NCI-H748 (cell line): ENCODE measurements at regions not wholly inside any gene's neighbourhood (a gene's known extent, or its start where the extent isn't known, plus 50 kb on each side); places are given as distances from the start of the nearest gene placed in this dataset.
"Not testable (repeated sequence)": the region's sequence is repeated elsewhere in the genome, so short reads cannot be mapped to it uniquely, and the experiment has no call there.

Experiments
- DNase-seq: peaks from one replicate; lab custom pipeline; 2025; ENCODE audit not compliant: unreplicated experiment; lab: John Stamatoyannopoulos, UW

DNA sequence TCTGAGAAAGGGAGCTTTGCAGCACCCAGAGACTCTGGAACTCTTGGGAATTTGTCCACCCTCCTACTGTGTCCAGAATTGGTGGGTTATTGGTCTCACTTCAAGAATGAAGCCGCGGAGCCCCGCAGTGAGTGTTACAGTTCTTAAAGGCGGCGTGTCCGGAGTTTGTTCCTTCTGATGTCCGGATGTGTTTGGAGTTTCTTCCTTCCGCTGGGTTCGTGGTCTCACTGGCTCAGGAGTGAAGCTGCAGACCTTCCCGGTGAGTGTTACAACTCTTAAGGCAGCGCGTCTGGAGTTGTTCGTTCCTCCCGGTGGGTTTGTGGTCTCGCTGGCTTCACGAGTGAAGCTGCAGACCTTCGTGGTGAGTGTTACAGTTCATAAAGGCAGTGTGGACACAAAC is 824.7 kb downstream of the LRRTM4 start:
- not testable (repeated sequence) for DNase-seq

DNA sequence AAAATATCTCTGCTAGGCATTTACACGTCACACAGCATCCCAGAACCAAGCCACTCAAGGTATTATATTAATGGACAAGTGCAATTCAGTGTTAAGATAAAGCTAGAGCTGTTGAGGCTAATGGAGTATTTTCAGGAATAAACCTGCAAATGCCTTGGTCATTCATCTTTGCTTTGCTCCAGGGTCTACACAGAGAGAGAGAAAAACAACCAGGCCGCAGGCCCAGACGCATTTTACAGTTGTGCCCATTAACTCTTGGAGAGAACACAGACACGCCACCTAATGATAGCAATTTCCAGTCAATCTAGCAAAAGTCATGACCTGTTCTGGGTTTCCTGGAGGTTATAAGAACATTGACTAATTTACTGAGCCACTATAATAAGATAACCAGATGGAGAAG is 829.3 kb downstream of the LRRTM4 start:
- peak; percentile 6 for DNase-seq

DNA sequence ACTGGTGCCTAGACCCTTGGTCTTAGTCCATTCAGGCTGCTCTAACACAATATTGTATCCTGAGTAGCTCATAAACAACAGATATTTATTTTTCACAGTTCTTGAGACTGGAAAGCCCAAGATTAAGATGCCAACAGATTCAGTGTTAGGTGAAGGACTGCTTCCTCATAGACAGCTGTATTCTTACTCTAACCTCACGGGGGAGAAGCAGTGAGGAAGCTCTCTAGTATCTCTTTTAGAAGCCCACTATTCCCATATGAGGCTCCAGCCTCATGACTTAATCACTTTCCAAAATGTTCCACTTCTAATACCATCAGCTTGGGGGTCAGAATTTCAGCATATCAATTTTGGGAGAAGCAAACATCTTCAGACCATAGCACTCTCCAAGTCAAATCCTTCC is 833.4 kb downstream of the LRRTM4 start:
- DNase-seq, result no peak

DNA sequence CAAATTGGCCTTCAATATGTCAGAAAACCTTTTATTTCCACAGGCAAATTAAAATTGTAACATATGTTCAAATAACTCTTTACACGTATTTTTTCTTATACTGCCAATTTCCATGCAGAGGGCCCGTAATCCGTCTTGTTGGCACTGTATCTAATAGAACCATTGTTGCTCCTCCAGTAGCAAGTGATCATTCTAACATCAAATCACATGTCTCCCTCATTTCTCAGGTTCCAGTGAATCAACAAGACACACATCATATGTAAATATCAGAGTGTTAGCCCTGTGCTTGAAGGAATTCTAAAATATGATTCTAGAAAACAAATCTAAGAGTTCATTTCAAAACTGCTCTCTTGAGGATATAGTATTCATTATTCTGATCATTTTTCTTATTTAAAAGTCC is 834.3 kb downstream of the LRRTM4 start:
- no peak for DNase-seq

DNA sequence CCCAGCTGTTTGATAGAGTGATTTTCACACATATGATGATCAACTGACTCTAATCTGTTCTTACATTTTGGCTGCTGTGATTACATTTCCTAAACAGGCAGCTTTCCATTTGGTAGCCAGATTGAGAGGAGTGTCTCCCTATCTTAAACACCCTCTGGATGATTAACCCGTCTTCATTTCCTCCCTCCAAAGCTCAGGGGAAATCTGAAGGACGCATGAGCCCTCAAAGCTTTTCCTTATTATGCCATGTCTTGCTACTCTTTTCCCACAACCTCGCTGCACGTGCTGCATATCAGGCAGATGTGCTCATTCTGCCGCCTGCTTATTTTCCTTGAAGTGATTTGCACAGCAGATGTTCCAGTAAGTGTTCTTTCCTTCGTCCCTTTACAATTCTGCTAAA is 837.4 kb downstream of the LRRTM4 start:
- no peak for DNase-seq

DNA sequence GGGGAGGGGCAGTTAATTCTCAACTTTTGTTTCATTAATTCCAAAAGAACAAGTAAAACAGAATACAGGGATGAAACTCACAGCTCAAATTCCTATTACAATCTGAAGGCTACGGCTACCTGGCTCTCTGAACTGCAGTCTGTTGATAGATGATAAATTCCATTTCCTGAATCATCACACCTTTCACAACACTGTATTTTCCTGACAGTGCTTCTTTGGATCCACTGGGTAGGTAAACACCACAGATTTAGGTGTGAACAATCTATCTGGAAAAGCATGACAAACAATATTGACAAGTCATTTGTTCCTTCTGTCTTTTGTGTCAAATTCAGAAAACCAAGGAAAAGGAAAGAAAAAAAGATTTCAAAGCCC is 843.2 kb downstream of the LRRTM4 start:
- no peak for DNase-seq

DNA sequence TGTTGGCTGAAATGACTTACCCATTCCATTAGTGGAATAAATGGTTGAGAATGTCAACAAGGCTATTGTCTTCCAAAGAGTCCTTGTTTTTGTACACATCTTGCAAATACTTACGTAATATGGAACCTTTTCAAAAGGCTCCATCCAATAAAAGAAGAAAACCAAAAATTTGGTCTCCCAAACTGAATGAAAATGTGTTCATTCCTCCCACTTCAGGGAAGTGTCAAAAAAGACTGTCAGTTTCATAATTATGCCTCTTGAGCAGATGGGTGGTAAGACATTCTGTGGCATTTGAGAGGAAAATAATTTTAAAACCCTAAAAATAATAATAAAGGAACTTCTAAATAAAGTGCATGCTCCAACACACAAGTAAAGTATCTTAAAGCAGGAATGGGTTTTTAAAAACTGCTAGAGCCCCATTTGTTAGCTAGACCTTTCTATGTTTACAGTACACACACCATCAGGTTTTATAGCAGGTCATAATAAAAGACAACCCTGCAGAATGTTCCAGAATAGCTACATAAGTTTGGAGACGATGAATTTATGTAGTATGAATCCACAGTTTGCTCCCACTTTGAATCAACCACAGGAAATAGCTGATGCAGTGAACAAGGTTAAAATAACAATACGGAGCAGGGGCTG is 843.7 kb downstream of the LRRTM4 start:
- DNase-seq, result no peak

DNA sequence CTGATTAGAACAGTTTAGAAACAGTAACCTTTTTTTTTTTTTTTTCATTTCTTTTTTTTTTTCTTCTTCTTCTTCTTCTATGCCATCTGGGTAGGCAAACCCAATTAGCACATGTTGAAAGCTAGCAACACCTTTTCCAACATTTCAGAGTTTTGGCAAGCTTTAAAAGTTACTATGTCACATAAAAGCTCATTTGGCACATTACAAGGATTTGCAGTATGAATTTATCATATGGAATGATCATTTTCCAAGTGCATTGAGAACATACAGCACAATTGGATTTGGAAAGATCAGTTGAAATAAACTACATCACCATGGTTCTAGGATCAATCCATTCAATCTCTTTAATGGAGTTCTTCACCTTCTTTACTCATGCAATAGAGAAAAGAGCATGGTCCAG is 847.0 kb downstream of the LRRTM4 start:
- no peak for DNase-seq

DNA sequence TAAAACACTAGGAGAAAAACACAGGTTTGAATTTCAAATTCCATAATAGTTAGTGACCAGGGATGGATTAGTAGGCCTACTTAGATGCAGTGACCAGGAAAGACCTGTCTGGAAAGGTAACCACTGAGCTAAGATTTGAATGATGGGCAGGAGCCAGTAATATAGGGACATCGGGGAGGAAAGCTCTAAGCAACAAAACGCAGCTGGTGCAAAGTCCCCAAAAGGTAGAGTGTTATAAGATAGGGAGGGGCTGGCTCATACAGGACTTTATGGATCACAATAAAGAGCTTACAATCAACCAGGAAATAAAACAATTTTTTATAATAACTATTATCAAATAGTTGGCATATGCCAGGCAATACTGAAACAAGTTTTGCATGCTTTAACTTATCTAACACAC is 849.4 kb downstream of the LRRTM4 start:
- DNase-seq, result no peak

DNA sequence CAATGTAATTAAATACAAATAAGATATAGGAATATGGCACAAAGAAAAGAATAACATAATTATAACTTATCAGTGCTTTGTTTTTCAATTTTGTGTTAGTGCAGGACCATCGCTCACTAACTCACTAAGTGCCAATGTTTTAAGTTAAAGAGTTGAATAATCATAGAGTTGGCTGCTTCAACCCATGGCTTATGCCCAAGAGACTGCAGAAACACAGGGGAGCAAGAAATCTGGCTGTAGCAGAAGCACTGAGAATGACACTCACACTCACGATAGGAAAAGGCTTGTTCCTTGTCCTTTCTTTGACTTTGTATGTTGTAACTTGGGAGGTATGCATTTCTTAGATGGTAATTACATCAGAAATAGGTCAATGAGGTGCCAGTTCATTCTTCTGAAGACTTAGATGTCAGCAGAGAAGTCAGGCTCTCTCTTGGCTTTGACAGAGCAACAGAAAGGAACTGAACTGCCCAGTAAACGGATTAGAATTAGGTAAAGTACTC is 852.2 kb downstream of the LRRTM4 start:
- DNase-seq, result no peak

DNA sequence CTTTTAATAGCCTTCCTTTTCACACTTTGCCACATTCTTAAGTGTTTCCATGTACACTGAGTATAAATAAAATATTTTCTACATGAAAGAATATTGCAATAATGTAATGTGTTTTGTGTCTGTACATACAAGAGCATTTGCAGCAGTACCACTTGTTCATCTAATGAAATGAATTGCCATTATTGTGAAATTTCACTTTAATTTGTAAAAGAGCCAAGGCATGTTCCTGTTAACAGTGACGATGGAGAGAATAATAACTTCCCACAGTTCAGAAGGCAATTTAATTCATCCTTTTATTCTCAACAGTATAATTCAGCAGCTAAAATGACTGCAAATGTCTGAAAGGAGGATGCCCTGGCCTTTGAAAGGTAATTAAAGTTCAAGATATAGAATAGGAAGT is 853.9 kb downstream of the LRRTM4 start:
- DNase-seq, result no peak

DNA sequence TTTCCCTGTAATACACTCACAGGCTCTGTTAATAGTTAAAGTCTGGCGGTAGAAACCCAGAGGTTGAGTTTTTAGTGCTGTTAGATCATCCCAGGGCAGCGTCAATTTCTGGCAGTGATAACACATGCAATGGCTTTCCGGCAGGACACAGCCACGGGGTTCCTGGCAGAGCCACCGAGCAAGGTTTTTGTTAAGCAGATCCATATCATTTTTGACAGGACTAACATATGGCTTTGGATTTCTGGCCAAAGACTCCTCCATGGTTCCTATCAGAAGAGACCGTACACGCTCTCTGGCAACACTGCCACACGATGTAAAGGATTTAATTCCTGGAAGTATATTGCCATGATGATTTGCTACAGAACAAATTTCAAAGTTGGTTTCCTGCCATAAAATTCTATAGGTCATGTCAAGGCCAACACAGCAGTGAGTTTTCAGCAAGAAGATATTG is 854.3 kb downstream of the LRRTM4 start:
- no peak for DNase-seq

DNA sequence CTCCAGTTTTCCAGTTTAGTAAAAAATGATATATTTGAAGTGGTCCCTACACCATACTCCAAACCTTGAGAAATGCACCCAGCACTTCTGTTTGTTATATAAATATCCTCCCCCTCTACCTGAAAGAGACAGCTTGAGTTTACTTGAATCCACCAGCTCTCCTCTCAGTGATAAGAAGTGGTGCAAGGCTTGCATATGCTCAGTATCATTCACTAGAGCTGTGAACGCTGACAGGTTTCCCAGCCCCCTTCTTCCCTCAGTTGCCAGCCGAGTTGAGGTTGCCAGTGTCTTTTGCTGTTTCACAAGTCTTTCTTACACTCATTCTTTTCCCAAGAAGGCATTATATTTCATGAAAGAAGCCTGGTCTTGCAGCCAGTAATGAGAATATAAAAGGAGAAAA is 880.0 kb downstream of the LRRTM4 start:
- DNase-seq, result no peak

DNA sequence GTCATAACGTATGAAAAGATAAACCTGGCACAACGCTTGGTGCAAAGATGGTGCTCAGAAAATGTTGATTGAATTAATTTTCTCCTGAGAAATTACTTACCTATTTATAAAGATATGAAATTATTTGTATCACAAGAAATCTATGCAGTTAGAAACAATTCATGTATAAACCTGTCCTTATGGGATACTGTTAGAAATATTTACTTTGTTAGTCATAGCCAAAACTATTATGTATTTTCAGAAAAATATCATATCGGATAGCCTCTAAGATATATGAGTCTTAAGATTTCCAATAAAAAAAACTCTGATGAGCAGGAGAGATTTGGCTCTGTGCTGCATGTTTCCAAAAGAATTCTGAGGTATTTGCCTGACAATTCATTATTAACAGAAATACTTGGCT is 880.7 kb downstream of the LRRTM4 start:
- DNase-seq, result no peak

DNA sequence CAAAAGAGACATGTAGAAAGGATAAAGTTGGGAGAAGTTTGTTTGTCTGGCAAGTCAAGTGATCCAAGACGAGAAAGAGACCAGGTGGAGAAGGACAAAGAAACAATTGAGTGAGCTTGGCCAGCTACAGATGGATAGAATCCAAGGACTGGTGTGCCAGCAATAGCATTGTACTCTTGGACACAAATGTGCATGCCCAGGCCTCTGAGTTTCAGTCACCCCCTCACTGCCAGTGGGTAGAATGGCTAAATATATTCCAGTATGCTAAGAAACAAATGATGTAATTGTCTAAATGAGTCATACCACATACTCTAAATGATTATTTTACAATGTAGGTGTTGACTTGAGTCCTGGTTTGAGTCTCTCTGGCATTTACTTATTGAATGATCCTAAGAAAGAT is 881.3 kb downstream of the LRRTM4 start:
- no peak for DNase-seq

DNA sequence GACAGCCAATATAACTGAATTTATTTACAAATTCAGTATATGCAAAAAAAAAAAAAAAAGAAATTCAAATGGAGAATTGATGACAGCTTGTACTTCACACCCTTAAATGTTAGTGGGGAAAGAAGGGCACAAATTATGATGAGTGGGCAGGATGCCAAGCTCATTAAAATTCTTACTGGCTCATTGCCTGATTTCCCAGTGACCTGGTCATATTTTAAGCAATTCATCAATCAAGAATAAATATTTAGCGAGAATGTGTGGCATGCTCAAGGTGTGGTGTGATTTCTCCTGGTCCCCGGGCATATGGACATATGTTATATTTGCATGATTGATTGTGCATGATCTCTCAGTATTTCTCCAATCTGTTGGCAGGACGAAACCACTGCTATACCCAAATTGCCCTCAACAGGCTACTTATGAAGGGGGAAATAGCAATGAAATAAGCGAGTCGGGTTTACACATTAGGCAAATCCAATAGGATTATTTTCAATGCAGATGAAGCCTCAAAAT is 883.0 kb downstream of the LRRTM4 start:
- peak; percentile 34 for DNase-seq

DNA sequence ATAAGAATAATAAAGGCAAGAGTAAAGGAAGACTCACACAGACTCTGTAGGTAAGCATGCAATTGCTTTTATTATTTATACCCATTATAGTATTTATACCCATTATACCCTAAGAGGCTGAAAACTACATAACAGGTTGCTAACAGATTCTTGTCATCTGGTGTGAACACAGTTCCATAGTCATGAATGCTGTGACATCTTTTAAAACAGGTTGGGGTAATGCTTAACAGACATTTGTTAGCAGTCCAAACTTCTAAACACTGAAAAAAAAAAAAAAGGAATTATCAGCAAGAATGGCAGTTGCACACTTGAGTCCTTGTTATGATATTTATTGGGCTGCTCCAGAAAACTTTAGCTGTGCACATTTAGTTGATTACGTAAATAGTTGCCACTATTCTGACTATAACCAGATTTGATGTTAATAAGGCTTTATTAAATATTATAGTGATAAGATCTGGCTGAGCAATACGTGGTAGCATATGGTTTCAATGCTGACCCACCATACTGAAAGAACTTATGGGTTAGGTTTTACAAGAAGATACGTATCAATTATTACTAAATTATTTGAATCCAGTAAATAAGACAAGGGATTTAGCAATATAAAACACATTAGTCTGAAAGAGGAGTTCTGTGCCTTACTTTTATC is 888.8 kb downstream of the LRRTM4 start:
- peak; percentile 42 for DNase-seq

DNA sequence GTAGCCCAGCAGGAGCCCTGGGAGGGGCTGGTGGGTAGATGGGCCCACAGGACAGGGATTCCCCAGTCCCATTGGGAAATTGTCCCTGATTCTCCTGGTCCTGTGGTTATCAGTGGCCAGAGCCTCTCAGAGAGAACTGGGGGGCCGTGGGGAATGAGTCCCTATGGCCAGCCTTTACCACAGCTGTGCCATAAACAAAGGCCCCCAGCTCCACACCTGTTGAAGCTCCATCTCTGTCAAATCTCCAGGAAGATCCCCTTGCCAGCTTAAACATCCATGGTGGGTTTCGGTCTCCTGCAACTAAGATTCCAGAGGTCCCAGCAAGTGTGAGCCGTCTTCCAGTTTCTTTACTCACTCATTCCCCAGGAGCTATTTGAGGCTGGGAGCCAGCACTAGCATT is 897.1 kb downstream of the LRRTM4 start:
- no peak for DNase-seq

DNA sequence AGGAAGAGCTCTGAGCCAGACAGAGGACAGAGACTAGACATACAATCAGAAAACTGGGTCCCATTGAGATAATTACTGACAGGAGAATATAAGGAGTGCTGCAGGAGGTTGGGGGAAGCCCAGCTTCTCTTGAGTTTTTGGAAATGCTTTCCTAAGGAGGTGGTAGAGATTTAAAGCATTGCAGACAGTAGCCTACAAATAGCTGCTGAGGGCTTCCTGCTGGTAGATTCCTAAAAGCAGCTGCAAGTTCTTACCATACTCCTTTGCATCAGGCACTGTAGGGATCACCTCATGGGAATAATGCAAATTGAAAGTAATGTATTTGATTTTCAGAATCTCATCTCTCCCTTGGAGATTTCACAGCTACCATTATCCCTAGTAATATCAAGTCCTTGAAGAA is 902.6 kb upstream of the GCFC2 start:
- DNase-seq, result no peak

DNA sequence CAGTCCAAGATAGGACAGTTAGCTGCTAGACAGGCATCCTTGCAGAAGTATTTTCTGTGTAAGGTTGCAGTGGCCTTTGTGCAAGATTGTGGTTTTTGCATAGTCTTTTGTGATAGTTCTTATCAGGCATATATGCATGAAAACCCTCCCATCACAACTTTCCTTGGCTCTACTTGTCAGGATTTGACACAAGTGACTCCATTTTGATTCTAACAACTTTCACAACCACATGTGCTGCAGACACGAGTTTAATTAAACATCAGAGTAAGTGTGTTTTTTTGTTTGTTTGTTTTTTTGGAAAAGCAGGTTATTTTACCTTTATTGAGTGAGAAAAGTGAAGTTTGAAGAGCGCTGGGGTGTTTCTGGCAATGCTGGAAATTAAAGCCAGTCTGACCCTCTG is 902.0 kb upstream of the GCFC2 start:
- no peak for DNase-seq

DNA sequence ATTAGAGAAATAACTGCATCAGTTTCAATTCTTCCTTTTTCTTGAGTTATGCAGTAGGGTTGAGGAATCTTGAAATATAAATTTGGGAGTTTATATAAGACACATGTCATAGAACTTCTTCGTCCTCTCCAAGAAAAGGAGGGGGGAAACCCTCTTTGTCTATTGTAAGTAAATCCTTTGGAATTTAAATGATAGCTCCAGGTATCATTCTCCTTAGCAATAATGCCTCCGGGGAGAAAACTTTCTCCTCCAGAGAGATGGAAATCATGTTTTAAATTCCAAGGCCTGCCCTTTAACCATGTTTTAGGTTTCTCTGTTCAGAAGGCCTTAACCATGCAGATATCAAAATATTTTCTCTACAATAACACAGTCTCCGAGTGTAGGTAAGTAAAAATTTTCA is 899.7 kb upstream of the GCFC2 start:
- DNase-seq, result no peak

DNA sequence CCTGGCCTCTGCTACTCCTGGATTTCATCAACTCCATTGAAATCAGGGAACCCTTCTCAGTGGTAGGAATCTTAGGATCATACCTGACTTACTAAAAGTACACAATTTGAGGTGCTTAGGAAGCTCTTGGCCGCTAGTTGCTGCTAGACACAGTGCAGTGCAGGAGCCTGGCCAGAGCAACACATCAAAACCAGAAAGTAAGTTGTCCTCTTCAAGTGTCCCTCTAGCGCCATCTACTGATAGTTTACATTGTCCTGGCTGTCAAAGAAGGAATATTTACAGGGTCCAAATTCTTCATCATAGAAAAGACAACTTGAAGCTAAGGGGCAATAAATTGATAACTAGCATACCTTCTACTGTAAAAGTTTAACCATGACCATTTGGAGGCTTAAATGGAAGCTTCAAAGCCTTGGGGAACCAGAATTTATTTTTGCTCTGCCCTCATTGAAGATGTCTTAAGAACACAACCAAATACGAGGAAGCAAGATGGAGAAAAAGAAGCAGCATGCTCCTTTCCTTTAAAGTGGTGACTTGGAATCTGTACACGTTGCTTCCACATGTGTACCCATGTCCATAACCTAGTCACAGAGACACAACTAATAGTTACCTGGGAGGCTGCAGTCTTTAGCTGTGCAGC is 889.1 kb upstream of the GCFC2 start:
- peak; percentile 87 for DNase-seq
